H1 (cell line): ENCODE measurements at regions not wholly inside any gene's neighbourhood (a gene's known extent, or its start where the extent isn't known, plus 50 kb on each side); places are given as distances from the start of the nearest gene placed in this dataset.

Experiments
- CTCF ChIA-PET: fragments of 300-600 bp; sonication (Branson Sonifier 250); formaldehyde crosslinking; loops from one replicate; lab custom pipeline; 2021; ENCODE audit not compliant: partially characterized antibody; lab: Charles Lee
- POLR2A ChIA-PET: fragments of 300-600 bp; sonication (Branson Sonifier 250); formaldehyde crosslinking; loops from one replicate; lab custom pipeline; 2021; ENCODE audit warnings: inconsistent platforms; ENCODE audit not compliant: partially characterized antibody; lab: Charles Lee
- DNase-seq, 2 experiments: peaks; one replicate each; pipeline versions ENCODE4 v3.0.0 to v3.0.0-alpha.2; 2010 to 2022; ENCODE audit warnings: low spot score in 2 of 2, low read depth in 1 of 2, mixed read lengths in 1 of 2
- FAIRE-seq: peaks from 2 replicates; lab custom pipeline; 2011; peaks lifted over from hg19 to GRCh38; lab: Jason Lieb, UNC
- H2AFZ ChIP-seq: 2 replicates; pipeline ENCODE4 v1.8.1; 2012; ENCODE audit warnings: low read length, inconsistent platforms
- H2AK5ac ChIP-seq: 2 replicates; pipeline ENCODE4 v1.6.1; 2013; ENCODE audit warnings: low read depth, low read length
- H2BK120ac ChIP-seq: replicated peaks from 2 replicates; pipeline ENCODE3; 2013; ENCODE audit warnings: low read depth, low read length, inconsistent platforms
- H2BK12ac ChIP-seq: 2 replicates; pipeline ENCODE4 v1.6.1; 2013; ENCODE audit warnings: low read depth, low read length
- H2BK15ac ChIP-seq: 2 replicates; pipeline ENCODE4 v1.6.1; 2013; ENCODE audit warnings: low read length
- H2BK20ac ChIP-seq: 2 replicates; pipeline ENCODE4 v1.6.1; 2013; ENCODE audit warnings: low read length
- H2BK5ac ChIP-seq: 2 replicates; pipeline ENCODE4 v1.6.1; 2013; ENCODE audit warnings: low read depth, low read length
- H3K14ac ChIP-seq: 2 replicates; pipeline ENCODE4 v1.6.1; 2013; ENCODE audit warnings: inconsistent platforms; ENCODE audit not compliant: insufficient read length
- H3K18ac ChIP-seq: 2 replicates; pipeline ENCODE4 v1.6.1; 2013; ENCODE audit warnings: low read length; ENCODE audit errors: extremely low read depth
- H3K23ac ChIP-seq: 2 replicates; pipeline ENCODE4 v1.6.1; 2013; ENCODE audit warnings: inconsistent platforms; ENCODE audit not compliant: insufficient read length
- H3K23me2 ChIP-seq: 2 replicates; pipeline ENCODE4 v1.6.1; 2013; ENCODE audit warnings: low read depth, low read length
- H3K27ac ChIP-seq: 2 replicates; pipeline ENCODE4 v1.6.1; 2011; ENCODE audit warnings: low read depth, low read length, inconsistent platforms
- H3K27me3 ChIP-seq, 4 experiments: replicated peaks in 1 of 4; 1 replicate in 1 of 4; 2 replicates in 3 of 4; pipeline versions ENCODE4 v1.6.1 to v1.8.1; 2011 to 2013; ENCODE audit warnings: low read length in 3 of 4, mild to moderate bottlenecking in 3 of 4, inconsistent platforms in 2 of 4, mixed read lengths in 2 of 4, moderate library complexity in 1 of 4; ENCODE audit not compliant: control insufficient read depth in 3 of 4, insufficient read depth in 3 of 4; ENCODE audit errors: extremely low read depth in 1 of 4
- H3K36me3 ChIP-seq, 4 experiments: 2 replicates each; pipeline versions ENCODE4 v1.6.1 to v1.8.1; 2011 to 2013; ENCODE audit warnings: mild to moderate bottlenecking in 4 of 4, low read length in 3 of 4, moderate library complexity in 2 of 4, control low read depth in 1 of 4, inconsistent platforms in 1 of 4; ENCODE audit not compliant: insufficient read depth in 4 of 4, control insufficient read depth in 2 of 4
- H3K4ac ChIP-seq: replicated peaks from 2 replicates; pipeline ENCODE3; 2013; ENCODE audit warnings: low read length, low read depth, mixed read lengths, inconsistent platforms; ENCODE audit not compliant: insufficient read length
- H3K4me1 ChIP-seq, 4 experiments: replicated peaks in 1 of 4; 1 replicate in 1 of 4; 2 replicates in 3 of 4; pipeline versions ENCODE4 v1.6.1 to v1.8.1; 2011 to 2013; ENCODE audit warnings: low read length in 3 of 4, inconsistent platforms in 2 of 4, mixed read lengths in 1 of 4; ENCODE audit not compliant: insufficient read depth in 4 of 4, control insufficient read depth in 3 of 4
- H3K4me2 ChIP-seq, 2 experiments: 2 replicates each; pipeline versions ENCODE4 v1.6.1 to v1.8.1; 2011 to 2013; ENCODE audit warnings: low read depth in 2 of 2, low read length in 2 of 2, control low read depth in 1 of 2, inconsistent platforms in 1 of 2, mild to moderate bottlenecking in 1 of 2; ENCODE audit not compliant: insufficient read depth in 1 of 2
- H3K4me3 ChIP-seq, 4 experiments: fragments of 200-600, 300-600 bp in 1 of 4; sonication (generic), shearing (Covaris generic), sonication (Bioruptor Twin) in 1 of 4; 2 replicates each; pipeline versions ENCODE4 v1.5.1 to v1.8.1; 2011 to 2016; ENCODE audit warnings: low read length in 4 of 4, low read depth in 3 of 4, control low read depth in 2 of 4, inconsistent platforms in 2 of 4, mild to moderate bottlenecking in 2 of 4, mixed read lengths in 1 of 4, moderate library complexity in 1 of 4; ENCODE audit not compliant: insufficient read depth in 2 of 4; ENCODE audit errors: extremely low read depth in 1 of 4
- H3K56ac ChIP-seq: replicated peaks from 2 replicates; pipeline ENCODE3; 2013; ENCODE audit warnings: low read depth, mild to moderate bottlenecking, mixed read lengths, low read length, inconsistent platforms; ENCODE audit not compliant: insufficient read length
- H3K79me1 ChIP-seq: 2 replicates; pipeline ENCODE4 v1.6.1; 2013; ENCODE audit warnings: low read depth, low read length, control low read depth
- H3K79me2 ChIP-seq, 2 experiments: 2 replicates each; pipeline versions ENCODE4 v1.6.1 to v1.8.1; 2012 to 2013; ENCODE audit warnings: low read length in 2 of 2, mild to moderate bottlenecking in 2 of 2, inconsistent platforms in 1 of 2; ENCODE audit not compliant: insufficient read depth in 2 of 2, control insufficient read depth in 1 of 2
- H3K9ac ChIP-seq, 4 experiments: replicated peaks in 1 of 4; 1 replicate in 1 of 4; 2 replicates in 3 of 4; pipeline versions ENCODE4 v1.6.1 to v1.8.1; 2011 to 2013; ENCODE audit warnings: low read depth in 3 of 4, low read length in 3 of 4, control low read depth in 2 of 4, mild to moderate bottlenecking in 2 of 4, moderate library complexity in 2 of 4, inconsistent platforms in 1 of 4; ENCODE audit errors: extremely low read depth in 1 of 4
- H3K9me3 ChIP-seq, 2 experiments: 2 replicates each; pipeline versions ENCODE4 v1.6.1 to v1.8.1; 2012 to 2013; ENCODE audit warnings: mild to moderate bottlenecking in 2 of 2, moderate library complexity in 2 of 2, control low read depth in 1 of 2, inconsistent platforms in 1 of 2, low read depth in 1 of 2, low read length in 1 of 2, mixed read lengths in 1 of 2; ENCODE audit not compliant: insufficient read depth in 2 of 2
- H4K20me1 ChIP-seq, 2 experiments: replicated peaks in 1 of 2; 2 replicates each; pipeline versions ENCODE3 to v1.8.1; 2011 to 2013; ENCODE audit warnings: inconsistent platforms in 2 of 2, low read length in 2 of 2, mild to moderate bottlenecking in 1 of 2; ENCODE audit not compliant: insufficient read depth in 2 of 2, control insufficient read depth in 1 of 2
- H4K5ac ChIP-seq: 2 replicates; pipeline ENCODE4 v1.6.1; 2013; ENCODE audit warnings: low read length, low read depth, mixed read lengths, inconsistent platforms; ENCODE audit not compliant: insufficient read length
- H4K8ac ChIP-seq: 2 replicates; pipeline ENCODE4 v1.8.0; 2013; ENCODE audit warnings: mild to moderate bottlenecking, moderate library complexity, low read length, inconsistent platforms; ENCODE audit not compliant: insufficient read depth; ENCODE audit errors: extremely low read depth
- H4K91ac ChIP-seq: replicated peaks from 2 replicates; pipeline ENCODE3; 2013; ENCODE audit warnings: low read length, mixed read lengths, inconsistent platforms; ENCODE audit not compliant: insufficient read length
- ATF2 ChIP-seq: IDR thresholded peaks from 2 replicates; pipeline ENCODE4 v1.6.1; 2012; ENCODE audit warnings: low read length, inconsistent platforms
- CTCF ChIP-seq, 3 experiments: IDR thresholded peaks; 1 replicate in 2 of 3; 2 replicates in 1 of 3; pipeline versions ENCODE4 v1.5.1 to v1.6.1; 2011; ENCODE audit warnings: low read length in 3 of 3, mild to moderate bottlenecking in 3 of 3, inconsistent platforms in 2 of 3, low read depth in 1 of 3, moderate library complexity in 1 of 3; ENCODE audit not compliant: insufficient read depth in 1 of 3; ENCODE audit errors: control extremely low read depth in 1 of 3
- JUN ChIP-seq: IDR thresholded peaks from 2 replicates; pipeline ENCODE4 v1.6.1; 2011; ENCODE audit warnings: low read depth, mild to moderate bottlenecking, improper control_type of control experiment, low read length
- NANOG ChIP-seq: IDR thresholded peaks from 2 replicates; pipeline ENCODE4 v1.6.1; 2011; ENCODE audit warnings: low read length, low read depth, mild to moderate bottlenecking, inconsistent platforms; ENCODE audit not compliant: insufficient read depth, poor library complexity, severe bottlenecking
- RAD21 ChIP-seq, 2 experiments: IDR thresholded peaks in 1 of 2; conservative IDR thresholded peaks in 1 of 2; 2 replicates each; pipeline ENCODE4 v1.6.1; 2011; ENCODE audit warnings: low read depth in 2 of 2, low read length in 2 of 2, improper control_type of control experiment in 1 of 2, inconsistent platforms in 1 of 2, mild to moderate bottlenecking in 1 of 2, moderate library complexity in 1 of 2
- SRF ChIP-seq: IDR thresholded peaks from 2 replicates; pipeline ENCODE4 v1.6.1; 2011; ENCODE audit warnings: mild to moderate bottlenecking, low read depth, low read length, moderate library complexity
- WGBS, 2 experiments: shearing (Covaris generic) in 1 of 2; methylation state at CpG; one replicate each; pipeline versions ENCODE4 v1.1.6 to v1.1.7; 2013 to 2015; ENCODE audit warnings: low lambda C conversion rate in 2 of 2, mixed read lengths in 2 of 2, inconsistent platforms in 1 of 2, low coverage in 1 of 2, missing lambda C conversion rate in 1 of 2; ENCODE audit not compliant: insufficient replicate concordance in 2 of 2, insufficient coverage in 1 of 2, insufficient read length in 1 of 2; ENCODE audit errors: extremely low coverage in 1 of 2, missing lambda C conversion rate in 1 of 2; 5-methylcytosine and 5-hydroxymethylcytosine counted together

GRCh38 chr5:168086104-168086610, 205.3 kb upstream of the WWC1 start:
- Histone ChIP-seq H3K4me1 (no peaks in the 10 kb centered on the region), H3K79me2 (no peaks in the 10 kb centered on the region), H3K14ac (no peak overlapping the region), H3K9ac (no peak overlapping the region), H2AK5ac (no peak overlapping the region), H4K8ac (no peak overlapping the region), H3K56ac (no peak overlapping the region), H3K23ac (no peak overlapping the region), H3K27ac (no peak overlapping the region), H2BK20ac (no peak overlapping the region), H2BK15ac (no peak overlapping the region), H2BK5ac (no peak overlapping the region), H2BK12ac (no peak overlapping the region), H3K36me3 (no peaks in the 10 kb centered on the region; a peak in 1 of 8 replicates), H3K9me3 (peaks cover 6 to 11% of the 10 kb centered on the region in 2 experiments; a peak in 3 of 4 replicates), H4K5ac (no peak overlapping the region), H3K79me1 (no peaks in the 10 kb centered on the region; the same call in 1 of the 2 replicates), H3K18ac (no peak overlapping the region), H3K4me3 (no peak overlapping the region), H2AFZ (no peak overlapping the region), H2BK120ac (no peak overlapping the region), H3K23me2 (no peaks in the 10 kb centered on the region), H3K27me3 (peaks cover 0 to 1% (median 0%) of the 10 kb centered on the region in 4 experiments; a peak in 1 of 7 replicates), H4K91ac (no peak overlapping the region), H3K4me2 (no peak overlapping the region), H3K4ac (no peak overlapping the region), H4K20me1 (no peaks in the 10 kb centered on the region)
- no peak for FAIRE-seq
- 77% methylated on average over 11 of the region's 11 CpGs; no CpG with 5 or more reads in 1 of the 2 experiments for WGBS, 2 experiments
- DNase-seq = no peak
- TF ChIP-seq SRF (no peak), JUN (no peak), NANOG (no peak), ATF2 (no peak), CTCF (IDR thresholded peaks at IDR 0.05; ENCODE audit: control extremely low read depth in 1 of 3, insufficient read depth in 1 of 3, low read depth in 1 of 3, low read length in 3 of 3) (peak in 1 of 3 experiments; percentile 5; a peak in 1 of 4 replicates), RAD21 (IDR thresholded peaks at IDR 0.05 in 1 of 2, conservative IDR thresholded peaks at IDR 0.05 in 1 of 2; ENCODE audit: low read depth in 2 of 2, low read length in 2 of 2) (peak; percentile 25 to 37; a peak in 3 of 4 replicates)
- ChIA-PET CTCF (interaction anchor here (0.5 to 2.5 kb wide), 7 partner anchors 9 to 829 kb away, joined by 3 to 11 read pairs (median 4); no protein-coding TSS in a partner anchor), POLR2A (interaction anchor here (0.6 kb wide), 2 partner anchors 15 to 17 kb away, joined by 3 read pairs; no protein-coding TSS in a partner anchor)
